Erythroblast (primary cell): ENCODE measurements at regions not wholly inside any gene's neighbourhood (a gene's known extent, or its start where the extent isn't known, plus 50 kb on each side); places are given as distances from the start of the nearest gene placed in this dataset.

Source experiments
- GATA1 ChIP-seq: IDR thresholded peaks from 2 replicates; pipeline ENCODE4 v1.6.1; 2011; ENCODE audit warnings: low read depth, mild to moderate bottlenecking, control low read depth, low read length, moderate library complexity
- POLR2A ChIP-seq: IDR thresholded peaks from 2 replicates; pipeline ENCODE4 v1.6.1; 2011; ENCODE audit warnings: mild to moderate bottlenecking, low read length

- TF ChIP-seq POLR2A (no peak), GATA1 (no peak)
Measured at GRCh38 chr11:122175306-122175705, 59.3 kb upstream of the BLID start.
